ENCODE measurements at regions not wholly inside any gene's neighbourhood (a gene's known extent, or its start where the extent isn't known, plus 50 kb on each side); places are given as distances from the start of the nearest gene placed in this dataset.
A peak's percentile ranks its signal among the peaks of the same experiment; 100 is the strongest.

DNA sequence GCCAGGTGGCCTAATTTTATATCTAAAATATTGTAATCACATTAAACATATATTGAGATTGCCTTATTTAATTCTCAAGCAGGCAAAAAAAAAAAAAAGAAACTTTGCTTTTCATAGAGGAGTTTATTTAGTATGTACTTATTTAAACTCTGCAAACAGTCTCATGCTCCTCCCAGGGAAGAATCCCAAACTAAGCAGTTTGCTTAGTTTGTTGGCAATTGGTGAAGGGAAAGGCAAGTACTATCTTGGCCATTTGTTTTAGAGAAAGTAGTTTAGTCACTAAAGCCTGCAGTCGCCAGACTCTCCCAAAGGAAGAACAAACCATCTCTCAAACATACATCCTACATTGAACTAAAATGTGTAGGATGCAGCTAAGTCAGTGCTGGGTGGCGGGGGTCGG lies 226.8 kb downstream of the CDC14C start:
- H3K36me3 ChIP-seq, result no peaks in the 10 kb centered on the region
- H3F3A ChIP-seq (ENCODE audit: low read depth), result no peaks in the 10 kb centered on the region
- no peak overlapping the region for H3K27ac ChIP-seq
- no peak for DNase-seq (ENCODE audit: low spot score)
- peaks cover 4% of the 10 kb centered on the region for H3K4me1 ChIP-seq
- H3K4me2 ChIP-seq, result no peak overlapping the region
- Mint-ChIP-seq H3K4me3 (no peak overlapping the region), H3K27ac (no peak overlapping the region), H3K27me3 (ENCODE audit: insufficient read depth, low read depth) (peaks cover 2% of the 10 kb centered on the region), H3K36me3 (no peaks in the 10 kb centered on the region), H3K4me1 (no peaks in the 10 kb centered on the region), H3K9me3 (peaks cover 3% of the 10 kb centered on the region)
- no peak overlapping the region for H3K4me3 ChIP-seq
- no peaks in the 10 kb centered on the region for H3K27me3 ChIP-seq
- no peaks in the 10 kb centered on the region for H4K20me1 ChIP-seq (ENCODE audit: low read depth)
- H3K9ac ChIP-seq, result no peak overlapping the region
- H2AFZ ChIP-seq (replicated peaks), result no peak overlapping the region
- no peaks in the 10 kb centered on the region for H3K79me2 ChIP-seq (ENCODE audit: low read depth)
- no peaks in the 10 kb centered on the region for H3K9me3 ChIP-seq (ENCODE audit: low read depth)
- no peak for TF ChIP-seq EZH2phosphoT487 (IDR thresholded peaks at IDR 0.05)
- TF ChIP-seq, protein P1, sequence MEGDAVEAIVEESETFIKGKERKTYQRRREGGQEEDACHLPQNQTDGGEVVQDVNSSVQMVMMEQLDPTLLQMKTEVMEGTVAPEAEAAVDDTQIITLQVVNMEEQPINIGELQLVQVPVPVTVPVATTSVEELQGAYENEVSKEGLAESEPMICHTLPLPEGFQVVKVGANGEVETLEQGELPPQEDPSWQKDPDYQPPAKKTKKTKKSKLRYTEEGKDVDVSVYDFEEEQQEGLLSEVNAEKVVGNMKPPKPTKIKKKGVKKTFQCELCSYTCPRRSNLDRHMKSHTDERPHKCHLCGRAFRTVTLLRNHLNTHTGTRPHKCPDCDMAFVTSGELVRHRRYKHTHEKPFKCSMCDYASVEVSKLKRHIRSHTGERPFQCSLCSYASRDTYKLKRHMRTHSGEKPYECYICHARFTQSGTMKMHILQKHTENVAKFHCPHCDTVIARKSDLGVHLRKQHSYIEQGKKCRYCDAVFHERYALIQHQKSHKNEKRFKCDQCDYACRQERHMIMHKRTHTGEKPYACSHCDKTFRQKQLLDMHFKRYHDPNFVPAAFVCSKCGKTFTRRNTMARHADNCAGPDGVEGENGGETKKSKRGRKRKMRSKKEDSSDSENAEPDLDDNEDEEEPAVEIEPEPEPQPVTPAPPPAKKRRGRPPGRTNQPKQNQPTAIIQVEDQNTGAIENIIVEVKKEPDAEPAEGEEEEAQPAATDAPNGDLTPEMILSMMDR (IDR thresholded peaks at IDR 0.05), result no peak
- no peak for TF ChIP-seq EZH2 (IDR thresholded peaks at IDR 0.05)

DNA sequence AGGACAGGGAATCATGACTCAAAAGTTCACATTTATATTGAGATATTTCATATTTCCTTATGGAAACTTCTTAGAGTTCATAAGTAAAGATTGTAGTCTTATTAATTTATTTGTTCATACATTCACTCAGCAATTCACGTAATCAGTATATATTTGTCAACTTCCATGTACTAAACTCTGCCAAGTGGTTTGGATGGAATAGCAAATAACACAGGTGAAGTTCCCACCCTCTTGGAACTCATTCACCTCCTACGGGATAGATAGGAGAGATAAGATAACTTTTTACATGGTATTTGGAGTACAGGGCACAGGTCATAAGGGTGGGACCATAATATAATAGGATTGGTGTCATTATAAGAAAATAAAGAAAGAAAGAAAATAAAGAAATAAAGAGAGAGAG lies 234.0 kb downstream of the CDC14C start:
- no peak for DNase-seq (ENCODE audit: low spot score)
- no peaks in the 10 kb centered on the region for H3K36me3 ChIP-seq
- no peak overlapping the region for H3K9ac ChIP-seq
- Mint-ChIP-seq H3K4me1 (no peaks in the 10 kb centered on the region), H3K36me3 (no peaks in the 10 kb centered on the region), H3K27me3 (ENCODE audit: insufficient read depth, low read depth) (no peaks in the 10 kb centered on the region), H3K4me3 (no peak overlapping the region), H3K9me3 (no peaks in the 10 kb centered on the region), H3K27ac (no peak overlapping the region)
- H3K79me2 ChIP-seq (ENCODE audit: low read depth), result no peaks in the 10 kb centered on the region
- H4K20me1 ChIP-seq (ENCODE audit: low read depth), result no peaks in the 10 kb centered on the region
- no peak overlapping the region for H3K4me2 ChIP-seq
- H3K27me3 ChIP-seq, result no peaks in the 10 kb centered on the region
- TF ChIP-seq EZH2 (IDR thresholded peaks at IDR 0.05), result no peak
- TF ChIP-seq EZH2phosphoT487 (IDR thresholded peaks at IDR 0.05), result no peak
- TF ChIP-seq, protein P1 (IDR thresholded peaks at IDR 0.05), result no peak
- H2AFZ ChIP-seq (replicated peaks), result no peak overlapping the region
- no peaks in the 10 kb centered on the region for H3K9me3 ChIP-seq (ENCODE audit: low read depth)
- no peaks in the 10 kb centered on the region for H3K4me1 ChIP-seq
- H3F3A ChIP-seq (ENCODE audit: low read depth), result no peaks in the 10 kb centered on the region
- H3K4me3 ChIP-seq, result no peak overlapping the region
- H3K27ac ChIP-seq, result no peak overlapping the region

DNA sequence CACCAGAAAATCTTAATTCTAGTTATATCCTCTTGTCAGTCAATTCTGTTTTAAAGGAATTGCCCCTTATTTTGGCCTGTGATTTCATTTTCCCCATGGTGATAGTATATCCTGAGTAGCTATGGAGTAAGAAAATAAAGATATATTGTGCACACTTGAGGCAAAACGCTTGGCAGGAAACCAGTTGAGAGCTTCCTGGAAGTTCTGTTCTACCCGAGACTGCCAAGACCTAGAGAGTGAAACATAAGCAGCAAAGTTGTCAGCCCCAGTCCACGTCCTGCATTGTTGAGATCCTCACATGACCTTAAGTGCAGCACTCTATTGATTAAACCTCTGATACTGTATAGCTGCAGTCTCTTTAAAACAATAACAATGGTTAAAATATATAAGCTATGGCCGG lies 235.2 kb downstream of the CDC14C start:
- no peaks in the 10 kb centered on the region for H3K27me3 Mint-ChIP-seq (ENCODE audit: insufficient read depth, low read depth)
- Histone ChIP-seq H3K4me3 (no peak overlapping the region), H3F3A (ENCODE audit: low read depth) (no peaks in the 10 kb centered on the region), H4K20me1 (ENCODE audit: low read depth) (no peaks in the 10 kb centered on the region), H3K4me1 (no peaks in the 10 kb centered on the region), H3K36me3 (no peaks in the 10 kb centered on the region), H3K9ac (no peak overlapping the region), H3K79me2 (ENCODE audit: low read depth) (no peaks in the 10 kb centered on the region), H3K4me2 (no peak overlapping the region), H3K9me3 (ENCODE audit: low read depth) (no peaks in the 10 kb centered on the region), H3K27ac (no peak overlapping the region), H3K27me3 (no peaks in the 10 kb centered on the region), H2AFZ (replicated peaks) (no peak overlapping the region)
- H3K4me1 Mint-ChIP-seq, result no peaks in the 10 kb centered on the region
- TF ChIP-seq, protein P1 (IDR thresholded peaks at IDR 0.05), result no peak
- no peak for DNase-seq (ENCODE audit: low spot score)
- H3K27ac Mint-ChIP-seq, result no peak overlapping the region
- no peaks in the 10 kb centered on the region for H3K9me3 Mint-ChIP-seq
- H3K36me3 Mint-ChIP-seq, result no peaks in the 10 kb centered on the region
- no peak overlapping the region for H3K4me3 Mint-ChIP-seq

DNA sequence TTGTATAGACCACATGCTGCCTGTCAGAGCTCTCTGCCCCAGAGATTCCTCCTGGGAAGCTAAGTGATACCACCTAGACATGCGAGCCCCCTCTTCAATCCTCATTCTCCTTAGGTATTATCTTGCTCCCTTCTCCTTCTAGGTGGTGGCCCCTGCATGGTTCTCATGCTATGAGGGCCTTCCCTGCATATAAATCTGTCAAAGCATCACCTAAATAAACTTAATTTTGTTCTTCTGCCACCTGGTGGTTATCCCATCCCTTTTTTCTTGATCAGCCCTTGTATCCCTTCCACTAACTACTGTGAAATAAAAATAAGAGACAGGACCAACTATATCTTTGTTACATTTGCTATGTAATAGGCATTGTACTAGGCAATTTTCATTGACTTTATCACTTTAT lies 242.1 kb downstream of the CDC14C start:
- H3K79me2 ChIP-seq (ENCODE audit: low read depth), result no peaks in the 10 kb centered on the region
- no peak overlapping the region for H3K27ac ChIP-seq
- H3K27me3 ChIP-seq, result no peaks in the 10 kb centered on the region
- H3K9ac ChIP-seq, result no peak overlapping the region
- Mint-ChIP-seq H3K36me3 (no peaks in the 10 kb centered on the region), H3K27me3 (ENCODE audit: insufficient read depth, low read depth) (peaks cover 2% of the 10 kb centered on the region), H3K4me1 (no peaks in the 10 kb centered on the region), H3K9me3 (peaks cover 4% of the 10 kb centered on the region), H3K27ac (no peak overlapping the region), H3K4me3 (no peak overlapping the region)
- H3K9me3 ChIP-seq (ENCODE audit: low read depth), result no peaks in the 10 kb centered on the region
- no peak overlapping the region for H2AFZ ChIP-seq (replicated peaks)
- no peaks in the 10 kb centered on the region for H3F3A ChIP-seq (ENCODE audit: low read depth)
- H3K4me1 ChIP-seq, result no peaks in the 10 kb centered on the region
- DNase-seq (ENCODE audit: low spot score), result peak; percentile 6
- no peaks in the 10 kb centered on the region for H4K20me1 ChIP-seq (ENCODE audit: low read depth)
- H3K4me3 ChIP-seq, result no peak overlapping the region
- no peak overlapping the region for H3K4me2 ChIP-seq
- no peaks in the 10 kb centered on the region for H3K36me3 ChIP-seq
- TF ChIP-seq, protein P1 (IDR thresholded peaks at IDR 0.05), result peak; percentile 46
- no peak for TF ChIP-seq EZH2 (IDR thresholded peaks at IDR 0.05)
